ENCODE measurements at regions not wholly inside any gene's neighbourhood (a gene's known extent, or its start where the extent isn't known, plus 50 kb on each side); places are given as distances from the start of the nearest gene placed in this dataset.

DNA sequence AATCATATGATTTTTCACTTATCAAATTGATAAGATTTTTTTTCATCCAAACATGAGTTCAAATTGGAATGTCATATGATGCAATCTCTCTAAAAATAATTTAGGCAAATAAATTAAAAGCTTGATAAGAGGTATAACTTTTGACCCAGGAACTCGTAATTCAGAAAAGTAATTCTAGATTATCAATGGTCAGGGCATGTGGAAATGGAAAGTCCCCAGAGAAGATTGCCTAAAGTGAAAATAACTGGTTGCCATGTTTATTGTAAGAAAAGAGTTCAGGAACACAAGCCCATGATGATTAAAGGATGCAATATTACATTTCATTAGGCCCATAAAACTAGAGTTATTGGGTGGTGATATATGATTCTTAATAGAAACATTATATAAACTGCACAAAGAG, 1514.8 kb downstream of the SI start:
- TF ChIP-seq EZH2 (IDR thresholded peaks at IDR 0.05; ENCODE audit: borderline replicate concordance, low read length), result no peak
- TF ChIP-seq, protein P1, sequence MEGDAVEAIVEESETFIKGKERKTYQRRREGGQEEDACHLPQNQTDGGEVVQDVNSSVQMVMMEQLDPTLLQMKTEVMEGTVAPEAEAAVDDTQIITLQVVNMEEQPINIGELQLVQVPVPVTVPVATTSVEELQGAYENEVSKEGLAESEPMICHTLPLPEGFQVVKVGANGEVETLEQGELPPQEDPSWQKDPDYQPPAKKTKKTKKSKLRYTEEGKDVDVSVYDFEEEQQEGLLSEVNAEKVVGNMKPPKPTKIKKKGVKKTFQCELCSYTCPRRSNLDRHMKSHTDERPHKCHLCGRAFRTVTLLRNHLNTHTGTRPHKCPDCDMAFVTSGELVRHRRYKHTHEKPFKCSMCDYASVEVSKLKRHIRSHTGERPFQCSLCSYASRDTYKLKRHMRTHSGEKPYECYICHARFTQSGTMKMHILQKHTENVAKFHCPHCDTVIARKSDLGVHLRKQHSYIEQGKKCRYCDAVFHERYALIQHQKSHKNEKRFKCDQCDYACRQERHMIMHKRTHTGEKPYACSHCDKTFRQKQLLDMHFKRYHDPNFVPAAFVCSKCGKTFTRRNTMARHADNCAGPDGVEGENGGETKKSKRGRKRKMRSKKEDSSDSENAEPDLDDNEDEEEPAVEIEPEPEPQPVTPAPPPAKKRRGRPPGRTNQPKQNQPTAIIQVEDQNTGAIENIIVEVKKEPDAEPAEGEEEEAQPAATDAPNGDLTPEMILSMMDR (IDR thresholded peaks at IDR 0.05; ENCODE audit: low read length), result no peak

DNA sequence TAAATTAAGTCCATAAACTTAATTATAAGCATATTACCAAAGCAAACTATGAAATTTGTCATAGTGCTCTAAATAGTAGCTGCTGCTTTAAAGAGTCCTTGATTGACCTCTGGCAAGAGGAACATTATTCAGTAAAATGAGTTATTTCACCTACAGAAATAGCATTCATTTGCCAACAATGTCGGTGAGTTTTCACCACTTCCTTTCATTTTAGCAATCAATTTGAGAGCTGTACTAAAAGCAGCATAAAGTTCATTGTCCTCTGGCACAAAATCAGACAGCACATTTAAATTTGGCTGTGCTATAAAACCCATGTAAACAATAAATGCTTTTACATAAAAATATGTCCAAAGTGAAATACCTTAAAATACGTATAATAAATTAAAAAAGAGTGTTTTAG, 1515.7 kb downstream of the SI start:
- no peak overlapping the region for H3K4me2 ChIP-seq (ENCODE audit: low read length)
- no peak overlapping the region for H3K9ac ChIP-seq (ENCODE audit: low read length)
- H3K9me2 ChIP-seq (ENCODE audit: low read depth, low read length), result no peaks in the 10 kb centered on the region
- no peaks in the 10 kb centered on the region for H3K27me3 ChIP-seq (ENCODE audit: insufficient read depth, low read length)
- H3K79me2 ChIP-seq (ENCODE audit: insufficient read depth, low read length), result no peaks in the 10 kb centered on the region
- H4K20me1 ChIP-seq (ENCODE audit: insufficient read depth, low read length), result no peaks in the 10 kb centered on the region
- no peaks in the 10 kb centered on the region for H3K9me3 ChIP-seq (ENCODE audit: low read length)
- no peak overlapping the region for H2AFZ ChIP-seq (ENCODE audit: low read length)
- H3K27ac ChIP-seq (ENCODE audit: low read depth, low read length, poor library complexity, severe bottlenecking), result no peak overlapping the region
- H3K4me3 ChIP-seq (ENCODE audit: low read depth, low read length, poor library complexity, severe bottlenecking), result no peak overlapping the region
- H3K36me3 ChIP-seq (ENCODE audit: insufficient read depth, low read length), result no peaks in the 10 kb centered on the region
- H3K4me1 ChIP-seq (ENCODE audit: insufficient read depth, low read length, severe bottlenecking), result no peaks in the 10 kb centered on the region
- TF ChIP-seq, protein P1 (IDR thresholded peaks at IDR 0.05; ENCODE audit: low read length), result no peak
- no peak for TF ChIP-seq EZH2 (IDR thresholded peaks at IDR 0.05; ENCODE audit: borderline replicate concordance, low read length)
- H3F3A ChIP-seq (ENCODE audit: insufficient read depth, low read length), result no peaks in the 10 kb centered on the region

More for the DNA sequence above, 1514.8 kb downstream of the SI start:
- no peaks in the 10 kb centered on the region for H3K79me2 ChIP-seq (ENCODE audit: insufficient read depth, low read length)
- H3K4me3 ChIP-seq (ENCODE audit: low read depth, low read length, poor library complexity, severe bottlenecking), result no peak overlapping the region
- H3K9ac ChIP-seq (ENCODE audit: low read length), result no peak overlapping the region
- no peaks in the 10 kb centered on the region for H4K20me1 ChIP-seq (ENCODE audit: insufficient read depth, low read length)
- H3K27ac ChIP-seq (ENCODE audit: low read depth, low read length, poor library complexity, severe bottlenecking), result no peak overlapping the region
- no peak overlapping the region for H3K4me2 ChIP-seq (ENCODE audit: low read length)
- no peaks in the 10 kb centered on the region for H3K27me3 ChIP-seq (ENCODE audit: insufficient read depth, low read length)
- no peaks in the 10 kb centered on the region for H3K9me3 ChIP-seq (ENCODE audit: low read length)
- H3K36me3 ChIP-seq (ENCODE audit: insufficient read depth, low read length), result no peaks in the 10 kb centered on the region
- H3K9me2 ChIP-seq (ENCODE audit: low read depth, low read length), result no peaks in the 10 kb centered on the region
- no peak overlapping the region for H2AFZ ChIP-seq (ENCODE audit: low read length)
- H3F3A ChIP-seq (ENCODE audit: insufficient read depth, low read length), result no peaks in the 10 kb centered on the region
- no peaks in the 10 kb centered on the region for H3K4me1 ChIP-seq (ENCODE audit: insufficient read depth, low read length, severe bottlenecking)

DNA sequence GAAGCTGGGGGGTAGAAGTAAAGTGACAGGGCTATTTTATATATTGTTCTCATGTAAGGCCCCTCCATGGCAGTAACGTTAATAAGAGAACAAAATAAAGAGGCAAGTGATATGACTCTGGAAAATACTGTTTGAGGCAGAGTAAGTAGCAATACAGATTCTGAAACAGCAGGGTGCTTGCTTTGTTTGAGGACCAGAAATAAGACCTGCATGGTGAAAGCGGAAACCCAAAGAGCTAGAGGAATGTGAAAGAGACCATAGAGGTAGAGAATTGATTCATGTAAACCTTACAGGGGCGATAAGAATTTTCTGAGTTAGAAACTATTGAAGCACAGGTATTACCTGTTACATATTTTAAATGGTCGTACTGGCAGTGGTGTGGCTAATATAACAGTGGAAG, 1517.1 kb downstream of the SI start:
- Histone ChIP-seq H3K4me1 (ENCODE audit: insufficient read depth, low read length, severe bottlenecking) (no peaks in the 10 kb centered on the region), H3K9ac (ENCODE audit: low read length) (no peak overlapping the region), H2AFZ (ENCODE audit: low read length) (no peak overlapping the region), H3K27me3 (ENCODE audit: insufficient read depth, low read length) (no peaks in the 10 kb centered on the region), H3K9me2 (ENCODE audit: low read depth, low read length) (no peaks in the 10 kb centered on the region), H3K4me2 (ENCODE audit: low read length) (no peak overlapping the region), H3K79me2 (ENCODE audit: insufficient read depth, low read length) (no peaks in the 10 kb centered on the region), H3K27ac (ENCODE audit: low read depth, low read length, poor library complexity, severe bottlenecking) (no peak overlapping the region), H3K36me3 (ENCODE audit: insufficient read depth, low read length) (no peaks in the 10 kb centered on the region), H3F3A (ENCODE audit: insufficient read depth, low read length) (no peaks in the 10 kb centered on the region), H4K20me1 (ENCODE audit: insufficient read depth, low read length) (no peaks in the 10 kb centered on the region), H3K4me3 (ENCODE audit: low read depth, low read length, poor library complexity, severe bottlenecking) (no peak overlapping the region), H3K9me3 (ENCODE audit: low read length) (no peaks in the 10 kb centered on the region)
- TF ChIP-seq, protein P1 (IDR thresholded peaks at IDR 0.05; ENCODE audit: low read length), result no peak
- TF ChIP-seq EZH2 (IDR thresholded peaks at IDR 0.05; ENCODE audit: borderline replicate concordance, low read length), result no peak
